ENCODE measurements at regions not wholly inside any gene's neighbourhood (a gene's known extent, or its start where the extent isn't known, plus 50 kb on each side); places are given as distances from the start of the nearest gene placed in this dataset.

DNA sequence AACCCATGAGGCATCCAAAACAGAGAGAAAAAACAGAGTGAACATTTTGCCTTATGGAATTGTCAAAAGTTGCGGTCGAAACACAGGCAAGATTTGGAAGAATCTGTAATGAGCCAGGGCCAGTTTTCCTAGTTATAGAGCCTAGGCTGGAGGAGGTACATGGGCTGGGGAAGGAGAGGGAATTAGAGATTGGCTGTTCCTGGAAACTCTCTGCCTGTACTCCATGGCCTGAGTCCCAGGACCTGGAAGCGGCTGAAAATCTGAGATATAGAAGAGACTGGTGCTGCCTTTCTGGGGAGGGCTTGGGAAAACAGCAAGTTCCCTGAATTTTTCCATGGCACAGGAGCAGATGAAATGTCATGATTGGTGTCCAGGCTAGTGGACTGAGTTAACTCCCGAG, 122.8 kb upstream of the KLF12 start:
- TF ChIP-seq CTCF (IDR thresholded peaks at IDR 0.05; ENCODE audit: low read depth, low read length) (no peak), POLR2A (IDR thresholded peaks at IDR 0.05; ENCODE audit: extremely low read depth, insufficient read length) (no peak), MAX (IDR thresholded peaks at IDR 0.05; ENCODE audit: low read depth, low read length) (no peak)

All from NB4 (cell line).